ENCODE measurements at regions not wholly inside any gene's neighbourhood (a gene's known extent, or its start where the extent isn't known, plus 50 kb on each side); places are given as distances from the start of the nearest gene placed in this dataset.

DNA sequence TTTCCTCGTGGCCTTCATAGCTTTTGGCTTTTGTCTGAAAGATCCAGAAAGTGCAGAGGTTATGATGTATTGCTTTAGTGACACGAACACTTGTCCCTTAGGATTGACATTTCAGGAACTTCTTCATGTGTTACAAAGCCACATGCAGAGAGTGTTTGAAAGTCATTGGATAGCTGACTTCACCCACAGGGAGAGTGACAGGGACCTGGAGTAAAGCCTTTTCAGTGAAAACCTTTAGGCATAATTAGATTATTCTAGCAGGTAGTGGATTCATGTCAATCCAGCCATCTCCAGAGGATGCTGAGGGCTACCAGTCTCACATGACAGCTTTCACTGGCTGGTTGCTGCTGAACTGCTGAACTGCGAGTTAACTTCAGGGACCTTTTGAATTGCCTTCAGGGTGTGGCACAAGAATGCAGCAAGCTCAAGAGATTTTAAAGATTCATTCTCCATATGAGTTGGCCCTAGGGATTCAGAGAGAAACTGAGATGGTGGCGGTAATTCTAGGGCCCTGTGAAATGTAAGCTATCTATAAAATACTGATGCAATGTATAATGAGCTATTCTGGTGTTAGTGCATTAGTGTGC lies 267.0 kb upstream of the GOLIM4 start:
- no peak for TF ChIP-seq CTCF (conservative IDR thresholded peaks at IDR 0.05)
- H3K27ac ChIP-seq, result no peak overlapping the region

GRCh38 chr3:168362156-168362555 lies 266.4 kb upstream of the GOLIM4 start:
- no peak for TF ChIP-seq CTCF (conservative IDR thresholded peaks at IDR 0.05)
- H3K27ac ChIP-seq, result no peak overlapping the region

DNA sequence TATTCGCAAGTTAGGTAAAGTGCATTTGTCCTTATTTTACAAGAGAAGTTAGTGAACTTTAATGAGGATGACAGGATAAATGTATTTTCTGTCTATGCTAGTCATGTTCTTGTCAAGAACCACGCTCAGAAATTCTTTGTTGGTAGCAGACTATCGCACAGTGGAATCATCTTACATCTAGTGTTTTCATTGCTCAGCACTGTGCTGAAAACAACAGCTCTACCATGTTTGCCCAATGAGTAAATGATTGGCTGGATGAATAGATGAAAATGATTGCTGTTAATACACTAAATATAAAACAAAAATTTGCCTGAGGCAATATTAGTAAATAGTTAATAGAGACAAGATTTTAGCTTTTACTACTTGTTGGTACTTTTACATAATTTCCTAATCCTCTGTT lies 265.3 kb upstream of the GOLIM4 start:
- no peak for TF ChIP-seq CTCF (conservative IDR thresholded peaks at IDR 0.05)
- H3K27ac ChIP-seq, result no peak overlapping the region

- TF ChIP-seq CTCF (conservative IDR thresholded peaks at IDR 0.05), result no peak
- no peak overlapping the region for H3K27ac ChIP-seq
Observed at GRCh38 chr3:168342946-168343850, 247.5 kb upstream of the GOLIM4 start.

GRCh38 chr3:168341956-168342936 lies 246.5 kb upstream of the GOLIM4 start:
- no peak overlapping the region for H3K27ac ChIP-seq
- no peak for TF ChIP-seq CTCF (conservative IDR thresholded peaks at IDR 0.05)

- no peak overlapping the region for H3K27ac ChIP-seq
- TF ChIP-seq CTCF (conservative IDR thresholded peaks at IDR 0.05), result no peak
Observed at GRCh38 chr3:168341192-168341815, 245.6 kb upstream of the GOLIM4 start.
